ENCODE measurements at regions not wholly inside any gene's neighbourhood (a gene's known extent, or its start where the extent isn't known, plus 50 kb on each side); places are given as distances from the start of the nearest gene placed in this dataset.
A peak's percentile ranks its signal among the peaks of the same experiment; 100 is the strongest.

DNA sequence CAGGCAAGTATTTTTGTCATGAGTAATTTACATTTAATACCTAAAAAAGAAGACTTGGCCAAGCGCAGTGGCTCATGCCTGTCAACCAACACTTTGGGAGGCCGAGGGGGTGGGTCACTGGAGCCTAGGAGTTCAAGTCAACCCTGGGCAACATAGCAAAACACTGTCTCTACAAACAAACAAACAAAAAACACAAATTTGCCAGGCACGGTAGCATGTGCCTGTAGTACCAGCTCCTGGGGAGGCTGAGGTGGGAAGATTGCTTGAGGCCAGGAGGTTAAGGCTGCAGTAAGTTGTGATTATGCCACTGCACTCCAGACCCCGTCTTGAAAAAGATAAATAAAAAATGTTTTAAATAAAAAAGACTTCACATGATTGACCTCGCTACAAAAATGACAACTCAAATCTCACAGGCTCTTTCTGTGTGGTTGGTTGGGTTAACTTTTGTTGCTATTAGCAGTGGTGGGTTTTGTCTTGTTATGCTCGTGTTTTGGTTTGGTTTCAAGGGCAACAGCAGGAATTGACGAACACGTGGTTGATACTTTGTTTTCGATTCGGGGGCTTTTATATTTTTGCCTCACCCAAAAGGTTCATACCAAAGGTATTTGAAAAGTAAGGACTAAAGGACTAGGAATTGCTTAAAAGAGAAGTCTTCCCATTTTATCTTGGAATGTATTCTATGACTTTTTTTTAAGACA is 227.2 kb upstream of the MKLN1 start:
- Histone ChIP-seq H2AFZ (ENCODE audit: low read depth, low read length) (no peak overlapping the region), H3K9me3 (replicated peaks; ENCODE audit: control insufficient read depth, insufficient read depth, low read length) (no peaks in the 10 kb centered on the region), H3K4me1 (ENCODE audit: control insufficient read depth, extremely low read depth, insufficient read depth, low read length) (peaks cover 6% of the 10 kb centered on the region), H3K9ac (replicated peaks; ENCODE audit: extremely low read depth, insufficient read depth, low read length) (no peak overlapping the region), H3K4me3 (replicated peaks in 1 of 3; ENCODE audit: insufficient read depth in 1 of 3, low read depth in 1 of 3, low read length in 3 of 3) (no peak overlapping the region), H3K36me3 (ENCODE audit: control insufficient read depth in 2 of 2, extremely low read depth in 1 of 2, insufficient read depth in 2 of 2, low read length in 2 of 2) (peaks cover 0 to 2% of the 10 kb centered on the region in 2 experiments), H3K4me2 (ENCODE audit: insufficient read depth, low read length) (no peak overlapping the region), H3K27me3 (ENCODE audit: control insufficient read depth in 2 of 2, insufficient read depth in 2 of 2, low read length in 2 of 2) (no peaks in the 10 kb centered on the region), H4K20me1 (replicated peaks; ENCODE audit: control insufficient read depth, extremely low read depth, insufficient read depth, low read length) (peaks cover 3% of the 10 kb centered on the region), H3K27ac (ENCODE audit: insufficient read depth, low read depth, low read length) (no peak overlapping the region), H3K9me1 (replicated peaks; ENCODE audit: control insufficient read depth, extremely low read depth, insufficient read depth, low read length) (no peaks in the 10 kb centered on the region), H3K79me2 (ENCODE audit: control insufficient read depth, insufficient read depth, low read length) (peaks cover 28% of the 10 kb centered on the region)
- POLR2A ChIA-PET, result no interaction called here
- intact Hi-C loops (cut with micrococcal nuclease), result loop anchor here (10.0 kb wide), 1 partner anchor 524 kb away; no protein-coding TSS in a partner anchor
- DNase-seq (ENCODE audit: low read depth, low spot score), result no peak
- FAIRE-seq, result peak; percentile 42
- no peak for TF ChIP-seq POLR2AphosphoS5 (IDR thresholded peaks at IDR 0.05; ENCODE audit: insufficient read depth, low read depth, low read length)
- TF ChIP-seq JUN (IDR thresholded peaks at IDR 0.05; ENCODE audit: borderline replicate concordance, insufficient read depth, insufficient read length, low read depth), result no peak
- TF ChIP-seq CTCF (IDR thresholded peaks at IDR 0.05; ENCODE audit: extremely low read depth in 1 of 2, insufficient read depth in 1 of 2, low read depth in 1 of 2, low read length in 2 of 2), result no peak
- no peak for TF ChIP-seq FOS (IDR thresholded peaks at IDR 0.05; ENCODE audit: borderline replicate concordance, insufficient read depth, low read length)
- TF ChIP-seq MAX (IDR thresholded peaks at IDR 0.05; ENCODE audit: insufficient read depth, insufficient read length), result no peak
- no peak for TF ChIP-seq MYC (IDR thresholded peaks at IDR 0.05; ENCODE audit: low read depth, low read length)
- no peak for TF ChIP-seq EZH2 (IDR thresholded peaks at IDR 0.05; ENCODE audit: borderline replicate concordance, low read depth, low read length, severe bottlenecking)
- dilution Hi-C loops (cut with MboI; ENCODE audit: extremely low pct_ligation_motif_present, low sequenced_read_pairs), result no loop called here
- CTCF ChIA-PET, result no interaction called here
- no TSS peak for BruUV-seq (replicated peaks)
